Kidney epithelial cell (primary cell): ENCODE measurements at regions not wholly inside any gene's neighbourhood (a gene's known extent, or its start where the extent isn't known, plus 50 kb on each side); places are given as distances from the start of the nearest gene placed in this dataset.

Source experiments
- DNase-seq: peaks from one replicate; pipeline ENCODE4 v3.0.0-alpha.2; 2010; ENCODE audit warnings: low read depth
- H3K27me3 ChIP-seq: 2 replicates; pipeline ENCODE4 v1.6.0; 2011; ENCODE audit warnings: low read length; ENCODE audit not compliant: control insufficient read depth, insufficient read depth
- H3K36me3 ChIP-seq: 2 replicates; pipeline ENCODE4 v1.5.1; 2011; ENCODE audit warnings: low read length; ENCODE audit not compliant: control insufficient read depth, insufficient read depth
- H3K4me3 ChIP-seq: 2 replicates; pipeline ENCODE4 v1.5.1; 2011; ENCODE audit warnings: low read depth, mild to moderate bottlenecking, control low read depth, low read length
- CTCF ChIP-seq: IDR thresholded peaks from 2 replicates; pipeline ENCODE4 v1.5.1; 2011; ENCODE audit warnings: mild to moderate bottlenecking, moderate library complexity, low read length, control low read depth, inconsistent platforms; ENCODE audit not compliant: insufficient read depth, poor library complexity, severe bottlenecking

GRCh38 chr1:239913141-239913585 lies 178.5 kb upstream of the FMN2 start:
- no peak for TF ChIP-seq CTCF
- no peak for DNase-seq
- H3K36me3 ChIP-seq, result no peaks in the 10 kb centered on the region
- no peaks in the 10 kb centered on the region for H3K27me3 ChIP-seq
- H3K4me3 ChIP-seq, result no peak overlapping the region

DNA sequence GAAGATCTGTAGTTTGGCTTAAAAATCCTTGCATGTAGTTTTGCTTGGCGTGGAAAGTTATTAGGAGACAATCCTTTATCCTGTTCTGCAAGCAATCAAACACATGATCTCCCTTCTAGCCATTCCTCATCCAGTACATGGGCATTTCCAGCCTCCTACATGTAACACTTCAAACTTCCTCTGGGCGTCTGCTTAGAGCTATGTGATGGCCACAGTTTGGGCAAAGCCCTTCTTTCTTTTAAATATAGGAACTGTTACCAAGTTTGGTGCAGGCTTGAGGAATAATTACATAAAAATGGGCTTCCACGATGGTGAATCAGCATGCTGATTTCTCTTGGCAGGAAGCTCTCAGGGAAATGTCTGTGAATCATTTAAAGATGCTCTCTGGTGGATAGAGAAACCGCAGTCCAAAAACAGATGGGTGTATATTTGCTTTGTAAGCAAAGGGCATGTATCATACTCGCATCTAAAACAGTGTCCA lies 176.9 kb upstream of the FMN2 start:
- Histone ChIP-seq H3K4me3 (no peak overlapping the region), H3K36me3 (no peaks in the 10 kb centered on the region), H3K27me3 (no peaks in the 10 kb centered on the region)
- peak; percentile 4 for DNase-seq
- TF ChIP-seq CTCF, result no peak

DNA sequence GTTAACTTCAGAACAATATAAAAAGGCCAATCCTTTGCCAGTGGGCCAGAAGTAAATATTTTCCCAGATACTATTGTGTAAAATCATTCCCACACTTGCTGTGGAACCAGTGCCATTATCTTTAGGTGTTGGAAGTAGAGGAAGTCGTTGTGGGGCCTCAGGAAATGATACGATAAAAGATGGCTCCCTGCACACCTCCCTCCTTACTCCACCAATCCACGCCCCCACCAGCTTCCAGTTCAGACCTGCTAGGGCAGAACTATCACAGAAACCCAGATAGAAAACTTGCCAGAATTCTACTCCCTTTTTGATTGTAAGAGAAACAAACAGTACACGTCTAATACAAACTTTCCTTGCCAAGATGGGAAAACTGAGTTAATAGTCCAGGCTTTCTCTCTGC lies 173.0 kb upstream of the FMN2 start:
- DNase-seq, result no peak
- TF ChIP-seq CTCF, result no peak
- Histone ChIP-seq H3K4me3 (no peak overlapping the region), H3K27me3 (no peaks in the 10 kb centered on the region), H3K36me3 (no peaks in the 10 kb centered on the region)

GRCh38 chr1:239920214-239920613 lies 171.5 kb upstream of the FMN2 start:
- DNase-seq, result no peak
- TF ChIP-seq CTCF, result no peak
- no peak overlapping the region for H3K4me3 ChIP-seq
- no peaks in the 10 kb centered on the region for H3K27me3 ChIP-seq
- no peaks in the 10 kb centered on the region for H3K36me3 ChIP-seq

DNA sequence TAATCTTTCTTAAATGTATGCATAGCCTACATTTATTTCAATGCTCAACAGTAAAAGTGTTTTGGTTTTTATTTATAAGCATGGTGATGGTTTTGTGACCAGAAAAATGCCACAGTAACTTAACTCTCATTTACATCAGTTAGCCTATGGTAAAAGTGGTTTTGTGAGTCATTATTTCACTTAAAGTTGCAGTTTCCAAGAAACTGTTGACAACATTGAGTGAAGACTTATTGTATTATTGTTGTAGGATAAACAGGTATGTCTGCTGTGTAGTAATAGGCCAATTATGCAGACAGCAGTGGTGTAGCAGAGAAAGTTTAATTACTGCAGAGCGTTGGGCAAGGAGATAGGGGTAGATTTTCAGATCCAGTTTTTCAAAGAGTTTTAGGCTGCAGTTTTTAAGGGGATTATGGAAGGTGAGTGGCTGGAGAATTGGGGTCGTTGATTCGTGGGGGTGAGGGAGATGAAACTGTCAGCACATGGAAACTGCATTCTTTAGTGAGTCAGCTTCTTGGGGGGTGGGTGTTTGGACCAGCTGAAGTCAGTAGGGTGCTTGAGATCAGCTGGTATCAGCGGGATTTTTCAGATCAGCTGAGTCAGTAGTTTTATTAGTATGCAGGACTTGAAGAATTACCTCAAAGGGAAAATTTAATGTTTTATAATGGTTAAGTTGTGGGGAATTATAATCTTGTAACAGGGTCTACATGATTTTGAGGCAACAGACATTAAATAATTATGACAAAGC lies 168.7 kb upstream of the FMN2 start:
- no peaks in the 10 kb centered on the region for H3K36me3 ChIP-seq
- no peak for DNase-seq
- TF ChIP-seq CTCF, result no peak
- no peaks in the 10 kb centered on the region for H3K27me3 ChIP-seq
- no peak overlapping the region for H3K4me3 ChIP-seq
